GM21786 (cell line): ENCODE measurements at regions not wholly inside any gene's neighbourhood (a gene's known extent, or its start where the extent isn't known, plus 50 kb on each side); places are given as distances from the start of the nearest gene placed in this dataset.

Experiments used
- ATAC-seq: cut with Tn5 transposase; IDR thresholded peaks from one replicate; pipeline ENCODE4 v1.9.1; 2021; ENCODE audit not compliant: unreplicated experiment

DNA sequence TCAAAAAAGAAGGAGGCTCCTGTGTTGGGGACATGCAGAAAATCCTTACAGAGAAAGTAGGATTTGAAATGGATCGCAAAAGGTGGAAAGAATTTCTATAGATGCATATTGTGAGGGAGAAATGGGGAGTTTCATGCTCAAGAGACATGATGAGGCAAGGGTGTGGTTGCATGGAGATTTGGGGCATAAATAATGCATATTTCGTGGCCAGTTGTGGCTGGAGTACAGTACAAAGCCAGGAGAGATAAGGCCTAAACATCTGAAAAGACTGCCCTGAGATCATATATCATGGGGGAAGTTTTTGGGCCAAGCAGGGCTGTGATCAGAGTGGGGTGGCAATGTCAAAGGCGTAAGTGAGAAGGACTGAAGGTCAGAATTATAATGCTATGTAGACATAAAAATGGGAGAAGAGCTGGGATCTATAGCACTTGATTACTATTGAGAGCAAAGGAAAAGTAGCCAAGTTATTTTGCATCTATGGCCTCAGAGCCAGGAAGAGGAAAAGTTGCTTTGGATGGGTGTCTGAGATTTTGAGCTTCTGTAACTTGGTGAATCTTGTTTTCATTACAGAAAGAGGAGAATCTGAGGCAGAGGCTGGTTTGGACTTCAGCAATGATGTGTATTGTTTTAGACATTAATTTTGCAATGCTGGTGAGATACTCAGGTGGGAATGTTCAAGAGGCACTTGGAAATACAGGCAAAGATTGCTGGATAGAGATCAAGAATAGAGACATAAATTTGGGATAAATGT, 166.6 kb downstream of the INHBA start:
- ATAC-seq: no peak

DNA sequence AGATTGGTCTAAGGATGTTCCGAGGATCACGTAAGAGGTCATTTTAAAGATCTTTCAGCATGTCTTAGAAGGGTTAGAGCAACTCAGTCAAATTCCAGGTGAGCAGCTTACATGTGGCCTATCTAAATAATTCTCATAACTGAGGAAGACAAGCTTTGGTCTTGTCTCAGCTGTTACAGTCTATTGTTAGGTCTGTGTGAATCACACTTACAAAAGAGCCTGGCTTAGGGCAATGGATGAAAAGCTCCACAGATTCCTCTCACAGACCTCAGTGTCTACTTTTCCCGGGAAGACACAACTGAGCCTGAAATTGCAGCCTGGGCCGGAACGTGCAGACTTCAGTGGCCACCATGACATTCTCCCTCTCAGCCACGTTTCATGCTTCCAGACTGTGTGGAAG, 173.1 kb downstream of the INHBA start:
- ATAC-seq: no peak

GRCh38 chr7:41524876-41525275, 178.0 kb downstream of the INHBA start:
- no peak for ATAC-seq

DNA sequence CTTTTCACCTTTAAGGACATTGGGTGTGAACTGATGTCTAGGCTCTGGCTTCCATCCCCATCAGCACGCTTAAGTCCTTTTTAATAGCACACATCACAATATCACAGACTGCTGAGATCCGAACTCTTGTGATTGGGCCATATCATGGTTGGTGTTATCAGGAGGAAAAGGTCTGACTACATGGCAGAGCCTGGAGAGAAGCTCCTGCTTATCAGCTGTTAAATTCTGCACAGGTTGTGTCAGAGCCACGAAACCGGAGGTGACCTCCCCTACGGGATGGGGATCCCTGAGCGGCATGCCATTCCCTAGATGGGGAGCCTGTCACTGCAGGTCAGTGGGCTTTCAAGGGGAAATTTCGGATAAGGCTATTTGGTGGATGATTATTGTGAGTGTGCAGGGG, 182.4 kb downstream of the INHBA start:
- ATAC-seq: no peak

GRCh38 chr7:41517771-41518170, 185.1 kb downstream of the INHBA start:
- ATAC-seq: no peak

DNA sequence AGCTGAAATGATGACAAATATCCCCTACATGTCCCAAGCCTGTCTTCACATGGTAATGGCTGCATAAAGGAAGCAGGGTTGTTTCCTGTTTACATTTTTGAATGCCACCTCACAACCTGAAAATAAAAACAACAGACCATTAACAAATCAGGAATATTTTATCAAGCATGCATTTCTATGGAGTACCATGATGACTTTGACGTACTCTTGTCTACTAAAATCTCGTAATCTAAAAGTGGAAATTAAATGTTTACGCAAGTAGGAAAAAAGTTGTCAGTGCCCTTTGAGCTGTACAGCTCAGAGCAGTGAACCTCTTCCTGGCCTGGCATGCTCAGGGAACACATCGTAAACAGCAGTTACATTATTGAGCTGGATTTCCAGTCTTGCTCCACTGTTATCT, 194.1 kb downstream of the INHBA start:
- no peak for ATAC-seq

DNA sequence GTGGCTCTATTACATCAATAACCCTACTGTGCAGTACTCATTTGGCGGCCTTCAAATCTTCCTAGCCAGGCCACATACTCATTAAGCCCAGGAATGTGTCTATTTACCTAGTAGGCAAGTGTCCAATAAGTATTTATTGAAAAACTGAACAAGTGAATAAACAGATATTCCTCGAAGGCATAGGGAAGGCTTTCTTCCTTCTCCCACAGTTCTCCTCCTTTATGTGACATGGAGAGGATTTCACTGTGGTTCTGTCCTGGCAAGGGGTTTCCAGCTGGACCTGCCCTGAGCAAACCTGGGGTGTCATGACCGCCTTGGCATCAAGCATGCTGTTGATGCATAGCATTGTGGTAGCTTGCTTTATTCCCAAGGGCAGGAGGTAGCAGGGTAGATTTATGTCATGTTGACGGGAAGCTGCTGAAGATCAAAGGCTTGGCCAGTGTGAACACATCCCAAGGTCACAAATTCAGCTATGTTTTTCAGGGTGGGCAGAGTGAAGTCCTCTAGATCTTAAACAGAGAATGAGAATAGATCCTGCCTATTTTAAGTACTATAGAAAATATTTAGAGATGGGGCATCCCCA, 195.1 kb downstream of the INHBA start:
- ATAC-seq: no peak

DNA sequence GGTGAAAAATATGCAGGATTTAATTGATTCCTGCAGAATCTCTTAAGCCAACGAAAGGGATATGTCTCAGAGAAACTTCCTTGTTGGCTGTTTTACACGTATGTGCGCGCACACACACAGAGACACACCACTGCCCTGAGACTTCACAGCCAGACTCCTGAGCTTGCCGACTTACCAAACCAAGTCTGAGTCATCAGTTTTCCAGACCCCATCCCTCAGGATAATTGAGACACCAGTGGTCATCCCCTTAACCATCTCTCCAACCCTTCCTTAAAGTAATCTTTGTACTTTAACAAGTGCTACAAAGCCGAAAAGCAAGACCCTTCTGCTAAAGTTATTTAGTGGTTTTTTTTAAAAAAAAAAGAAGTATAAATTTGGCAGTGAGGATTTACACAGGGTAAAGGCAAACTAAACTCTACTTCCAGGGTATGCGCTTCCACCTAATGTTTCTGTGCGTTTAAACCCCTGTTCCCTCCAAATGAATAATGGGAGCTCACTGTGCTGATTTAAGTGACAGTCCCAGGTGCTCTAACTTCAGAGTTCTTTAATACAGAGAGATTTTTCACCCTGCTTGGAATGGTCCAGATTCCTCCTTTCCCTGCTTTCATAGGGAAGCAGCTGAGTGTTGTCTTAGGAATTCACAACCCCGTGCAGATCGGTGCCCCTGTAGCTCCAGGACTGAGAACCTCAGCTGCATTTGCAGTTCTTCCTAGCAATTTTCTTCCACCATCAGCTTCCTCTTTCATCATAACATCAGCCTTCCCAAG, 198.5 kb downstream of the INHBA start:
- ATAC-seq: no peak

- no peak for ATAC-seq
Observed at GRCh38 chr7:41503438-41503837, 199.5 kb downstream of the INHBA start.

DNA sequence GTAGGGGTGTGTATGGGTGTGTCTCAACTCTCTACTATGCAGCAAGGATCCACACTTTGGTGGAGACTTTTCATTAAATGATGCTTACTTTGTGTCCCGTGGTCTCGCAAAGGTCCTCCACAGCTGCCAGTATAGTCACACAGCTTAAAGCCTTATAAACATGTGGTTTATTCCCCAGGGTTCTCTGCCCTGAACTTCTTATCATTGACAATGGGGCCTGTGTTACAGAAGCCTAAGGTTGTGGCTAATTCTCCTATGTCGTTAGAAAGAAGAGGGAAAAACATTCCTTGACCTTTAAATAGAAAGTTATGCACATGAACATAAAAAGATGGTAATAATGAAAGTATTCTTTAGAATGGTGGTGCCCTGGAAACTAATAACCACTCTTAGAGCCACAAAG, 201.4 kb downstream of the INHBA start:
- ATAC-seq: no peak

- ATAC-seq: no peak
Observed at GRCh38 chr7:41501006-41501405, 201.9 kb downstream of the INHBA start.

DNA sequence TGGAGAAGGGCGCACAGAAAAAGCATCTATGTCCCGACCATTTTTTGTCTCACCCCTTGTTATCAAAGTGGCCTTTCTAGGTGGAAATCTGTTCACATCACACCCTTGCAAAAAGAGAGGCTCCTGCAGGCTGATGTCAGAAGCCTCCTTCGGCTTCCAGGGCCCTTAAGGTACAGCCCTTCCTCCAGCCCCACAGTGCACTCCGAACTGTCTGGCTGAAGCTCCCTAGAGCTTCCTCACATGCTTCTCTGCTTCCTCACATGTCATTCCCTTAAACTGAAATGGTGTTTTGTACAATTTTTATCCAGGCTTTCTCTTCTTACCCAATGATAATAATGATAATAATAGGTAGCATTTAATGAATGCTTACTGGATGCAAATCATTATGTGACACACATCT, 210.3 kb downstream of the INHBA start:
- ATAC-seq: no peak

DNA sequence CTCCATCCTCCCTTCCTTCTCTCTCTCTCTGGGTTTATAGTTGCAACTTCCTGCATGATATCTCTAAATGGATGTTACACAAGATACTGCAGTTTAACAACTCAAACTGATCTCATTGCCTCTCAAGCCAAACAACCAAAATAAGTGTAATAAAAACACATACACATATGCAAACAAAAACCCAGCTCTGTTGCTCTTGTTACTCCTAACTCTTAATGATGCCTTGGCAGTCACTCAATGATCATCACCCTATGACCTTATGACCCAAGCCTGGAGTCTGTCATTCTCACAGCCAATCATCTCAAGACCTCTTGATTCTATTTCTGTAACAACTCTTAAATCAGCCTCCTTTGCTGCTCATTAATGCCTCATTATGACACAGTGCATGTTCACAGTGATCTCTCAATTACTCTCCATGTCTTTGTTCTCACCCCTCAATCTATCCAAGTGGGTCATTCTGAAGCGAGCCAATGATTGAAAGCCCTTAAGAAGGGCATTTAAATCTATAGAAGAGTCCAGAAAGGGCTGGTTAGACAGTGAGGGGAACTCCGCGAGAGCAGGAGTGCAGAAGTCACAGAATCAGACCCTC, 210.9 kb downstream of the INHBA start:
- ATAC-seq: no peak

- no peak for ATAC-seq
Observed at GRCh38 chr7:41491308-41491707, 211.6 kb downstream of the INHBA start.

GRCh38 chr7:41489885-41490284, 213.0 kb downstream of the INHBA start:
- ATAC-seq: no peak

DNA sequence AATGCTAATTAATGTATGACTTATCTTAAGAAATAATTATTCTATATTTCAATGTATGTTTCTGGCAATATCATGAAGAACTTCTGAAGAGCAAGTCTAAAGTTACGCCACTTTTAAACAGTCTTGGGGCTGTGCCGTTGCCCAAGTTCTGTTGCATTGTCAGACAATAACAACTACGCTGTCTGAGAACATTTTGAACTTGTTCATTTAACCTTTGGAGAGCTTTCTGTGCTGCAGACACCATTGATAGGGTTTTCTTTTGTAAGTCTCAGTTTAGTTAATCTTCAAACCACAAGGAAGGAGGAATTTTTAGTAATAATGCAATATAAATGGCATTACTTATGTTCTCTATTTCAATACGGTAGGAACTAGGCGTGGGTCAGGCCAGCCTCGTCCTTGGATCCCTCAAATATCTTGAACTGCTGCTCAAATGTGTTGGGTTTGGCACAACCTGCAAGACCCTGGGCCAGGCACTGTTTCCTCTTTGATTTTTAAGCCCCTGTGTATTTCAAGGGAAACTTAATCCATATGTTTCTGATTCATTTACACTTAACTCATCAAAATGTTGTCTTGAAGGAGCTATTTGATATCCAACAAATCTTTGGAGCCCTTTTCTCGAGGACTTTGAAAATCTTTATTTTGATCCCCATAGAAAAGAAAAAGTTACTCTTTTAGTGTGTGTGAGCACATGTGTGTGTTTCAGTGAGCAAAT, 215.5 kb downstream of the INHBA start:
- ATAC-seq: no peak

GRCh38 chr7:41481353-41481752, 221.5 kb downstream of the INHBA start:
- ATAC-seq: no peak

- no peak for ATAC-seq
Observed at GRCh38 chr7:41478187-41478586, 224.7 kb downstream of the INHBA start.

- ATAC-seq: no peak
Observed at GRCh38 chr7:41476460-41476803, 226.5 kb downstream of the INHBA start.

DNA sequence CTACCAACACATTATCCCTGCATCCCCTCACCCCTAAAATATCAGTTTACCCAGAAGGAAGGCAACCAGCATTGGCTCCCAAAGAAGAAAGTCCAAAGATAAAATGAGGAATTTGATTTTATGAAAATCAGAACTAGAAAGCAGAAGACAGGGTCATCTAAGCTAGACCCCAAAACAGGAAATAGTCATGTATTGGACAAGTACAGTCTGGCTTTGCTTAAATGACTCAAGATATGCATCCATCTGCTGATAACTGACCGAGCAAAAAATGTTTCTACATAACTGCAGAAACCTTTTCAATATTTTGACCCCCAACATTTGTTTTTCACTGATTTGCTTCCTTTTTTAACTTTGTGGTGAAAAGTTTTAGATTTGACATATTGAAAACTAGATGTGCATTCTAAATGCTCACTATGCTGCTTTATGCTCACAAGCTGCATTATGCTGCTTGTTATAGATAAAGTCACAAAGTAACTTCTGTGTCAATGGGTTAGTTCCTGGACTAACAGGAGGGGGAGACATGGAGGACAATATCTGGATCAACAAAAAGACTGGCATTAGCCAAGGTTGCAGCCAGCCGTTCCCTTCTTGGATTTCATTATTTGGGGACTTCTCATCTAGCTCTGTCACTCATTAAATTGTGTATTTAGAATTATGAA, 227.0 kb downstream of the INHBA start:
- ATAC-seq: no peak
